Fibroblast of lung (primary cell): ENCODE measurements at regions not wholly inside any gene's neighbourhood (a gene's known extent, or its start where the extent isn't known, plus 50 kb on each side); places are given as distances from the start of the nearest gene placed in this dataset.

Experiments
- DNase-seq, 2 donors: peaks; one replicate each; pipeline versions ENCODE4 v3.0.0 to v3.0.0-alpha.2; 2010; ENCODE audit warnings: low read depth in 2 of 2
- H2AFZ ChIP-seq: 2 replicates; pipeline ENCODE4 v1.5.1; 2012; ENCODE audit warnings: low read length, control low read depth, inconsistent platforms
- H3K27ac ChIP-seq: 2 replicates; pipeline ENCODE4 v1.5.1; 2011; ENCODE audit warnings: low read length, control low read depth; ENCODE audit not compliant: insufficient read depth
- H3K27me3 ChIP-seq: 2 replicates; pipeline ENCODE4 v1.5.1; 2011; ENCODE audit warnings: mild to moderate bottlenecking, low read length; ENCODE audit not compliant: control insufficient read depth, insufficient read depth
- H3K36me3 ChIP-seq: 2 replicates; pipeline ENCODE4 v1.5.1; 2011; ENCODE audit warnings: low read length; ENCODE audit not compliant: control insufficient read depth, insufficient read depth
- H3K4me1 ChIP-seq: 2 replicates; pipeline ENCODE4 v1.5.1; 2011; ENCODE audit warnings: low read length; ENCODE audit not compliant: control insufficient read depth, insufficient read depth; ENCODE audit errors: extremely low read depth
- H3K4me2 ChIP-seq: 2 replicates; pipeline ENCODE4 v1.5.1; 2011; ENCODE audit warnings: low read length, control low read depth; ENCODE audit not compliant: insufficient read depth; ENCODE audit errors: extremely low read depth
- H3K4me3 ChIP-seq, 4 experiments: fragments of 200-600 bp in 1 of 4; sonication (generic) in 1 of 4; replicated peaks in 1 of 4; 2 replicates each; pipeline ENCODE4 v1.5.1; 2011 to 2016; ENCODE audit warnings: low read length in 4 of 4, low read depth in 3 of 4, mild to moderate bottlenecking in 3 of 4, control low read depth in 2 of 4, inconsistent platforms in 1 of 4, mixed read lengths in 1 of 4; ENCODE audit not compliant: insufficient read depth in 1 of 4; ENCODE audit errors: control extremely low read depth in 1 of 4
- H3K79me2 ChIP-seq: 2 replicates; pipeline ENCODE4 v1.5.1; 2012; ENCODE audit warnings: mild to moderate bottlenecking, low read length, inconsistent platforms; ENCODE audit not compliant: control insufficient read depth, insufficient read depth
- H3K9ac ChIP-seq: 2 replicates; pipeline ENCODE4 v1.5.1; 2011; ENCODE audit warnings: mild to moderate bottlenecking, low read length, control low read depth; ENCODE audit not compliant: insufficient read depth
- H3K9me3 ChIP-seq: 2 replicates; pipeline ENCODE4 v1.5.1; 2012; ENCODE audit warnings: low read depth, low read length; ENCODE audit not compliant: control insufficient read depth, insufficient read depth
- H4K20me1 ChIP-seq: 2 replicates; pipeline ENCODE4 v1.5.1; 2011; ENCODE audit warnings: low read length; ENCODE audit not compliant: control insufficient read depth, insufficient read depth; ENCODE audit errors: extremely low read depth
- EZH2 ChIP-seq: IDR thresholded peaks from 2 replicates; pipeline ENCODE4 v1.5.1; 2012; ENCODE audit warnings: low read length, control low read depth, mild to moderate bottlenecking; ENCODE audit errors: missing control alignments
- TF ChIP-seq, protein P1 (sequence below), 2 donors: IDR thresholded peaks in 1 of 2; conservative IDR thresholded peaks in 1 of 2; 1 replicate in 1 of 2; 2 replicates in 1 of 2; pipeline ENCODE4 v1.5.1; 2011 to 2012; ENCODE audit warnings: low read length in 2 of 2, control low read depth in 1 of 2, inconsistent platforms in 1 of 2, low read depth in 1 of 2, mild to moderate bottlenecking in 1 of 2

- Histone ChIP-seq H3K27ac (no peak overlapping the region), H2AFZ (no peak overlapping the region), H3K4me2 (no peak overlapping the region), H4K20me1 (no peaks in the 10 kb centered on the region), H3K9ac (no peak overlapping the region), H3K27me3 (no peaks in the 10 kb centered on the region), H3K4me1 (no peaks in the 10 kb centered on the region), H3K4me3 (no peak overlapping the region), H3K9me3 (no peaks in the 10 kb centered on the region), H3K36me3 (no peaks in the 10 kb centered on the region), H3K79me2 (no peaks in the 10 kb centered on the region)
- DNase-seq = no peak
- no peak for TF ChIP-seq EZH2
- TF ChIP-seq, protein P1, sequence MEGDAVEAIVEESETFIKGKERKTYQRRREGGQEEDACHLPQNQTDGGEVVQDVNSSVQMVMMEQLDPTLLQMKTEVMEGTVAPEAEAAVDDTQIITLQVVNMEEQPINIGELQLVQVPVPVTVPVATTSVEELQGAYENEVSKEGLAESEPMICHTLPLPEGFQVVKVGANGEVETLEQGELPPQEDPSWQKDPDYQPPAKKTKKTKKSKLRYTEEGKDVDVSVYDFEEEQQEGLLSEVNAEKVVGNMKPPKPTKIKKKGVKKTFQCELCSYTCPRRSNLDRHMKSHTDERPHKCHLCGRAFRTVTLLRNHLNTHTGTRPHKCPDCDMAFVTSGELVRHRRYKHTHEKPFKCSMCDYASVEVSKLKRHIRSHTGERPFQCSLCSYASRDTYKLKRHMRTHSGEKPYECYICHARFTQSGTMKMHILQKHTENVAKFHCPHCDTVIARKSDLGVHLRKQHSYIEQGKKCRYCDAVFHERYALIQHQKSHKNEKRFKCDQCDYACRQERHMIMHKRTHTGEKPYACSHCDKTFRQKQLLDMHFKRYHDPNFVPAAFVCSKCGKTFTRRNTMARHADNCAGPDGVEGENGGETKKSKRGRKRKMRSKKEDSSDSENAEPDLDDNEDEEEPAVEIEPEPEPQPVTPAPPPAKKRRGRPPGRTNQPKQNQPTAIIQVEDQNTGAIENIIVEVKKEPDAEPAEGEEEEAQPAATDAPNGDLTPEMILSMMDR (conservative IDR thresholded peaks at IDR 0.05 in 1 of 2, IDR thresholded peaks at IDR 0.05 in 1 of 2; ENCODE audit: low read depth in 1 of 2, low read length in 2 of 2) = no peak
Measured at GRCh38 chr9:84216151-84216550, 124.4 kb downstream of the SLC28A3 start.

DNA sequence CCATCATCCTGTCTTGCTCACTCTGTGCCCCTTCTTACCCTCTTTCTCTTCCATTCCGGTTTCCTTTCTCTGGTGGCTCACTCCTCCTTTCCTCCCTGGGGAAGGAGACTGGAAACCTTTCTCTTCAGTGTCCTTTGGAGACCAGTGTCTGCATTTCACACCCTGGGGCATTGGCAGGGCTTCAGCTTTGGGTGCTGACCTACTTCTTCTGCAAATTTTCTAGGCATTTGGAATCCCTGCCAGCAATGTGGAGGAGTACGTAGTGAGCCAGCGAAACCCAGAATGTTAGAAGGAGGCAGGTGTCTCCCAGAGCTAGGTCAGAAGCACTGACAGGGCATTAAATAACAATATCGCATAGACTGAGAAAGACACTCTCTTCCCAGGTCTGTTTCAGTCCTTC is 122.2 kb downstream of the SLC28A3 start:
- Histone ChIP-seq H3K36me3 (no peaks in the 10 kb centered on the region), H3K79me2 (no peaks in the 10 kb centered on the region), H3K4me2 (no peak overlapping the region), H3K27me3 (no peaks in the 10 kb centered on the region), H3K9me3 (no peaks in the 10 kb centered on the region), H3K4me3 (no peak overlapping the region), H2AFZ (no peak overlapping the region), H3K9ac (no peak overlapping the region), H4K20me1 (no peaks in the 10 kb centered on the region), H3K27ac (no peak overlapping the region), H3K4me1 (no peaks in the 10 kb centered on the region)
- DNase-seq = no peak
- no peak for TF ChIP-seq EZH2
- TF ChIP-seq, protein P1 (conservative IDR thresholded peaks at IDR 0.05 in 1 of 2, IDR thresholded peaks at IDR 0.05 in 1 of 2; ENCODE audit: low read depth in 1 of 2, low read length in 2 of 2) = no peak

DNA sequence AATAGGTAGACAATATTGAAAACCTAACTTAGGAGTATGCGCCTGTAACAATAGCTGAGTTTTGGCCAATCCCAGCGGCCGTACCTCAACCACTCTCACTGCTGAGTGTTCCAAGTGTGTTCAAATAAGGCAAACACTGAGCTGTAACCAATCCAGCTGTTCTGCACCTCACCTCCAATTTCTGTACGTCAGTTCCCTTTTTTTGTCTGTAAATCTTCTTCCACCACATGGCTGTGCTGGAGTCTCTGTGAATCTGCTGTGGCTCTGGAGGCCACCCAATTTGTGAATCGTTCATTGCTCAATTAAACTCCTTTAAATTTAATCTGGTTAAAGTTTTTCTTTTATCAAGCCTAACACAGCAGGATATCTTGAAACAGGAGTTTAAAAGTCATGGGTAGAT is 116.3 kb downstream of the SLC28A3 start:
- Histone ChIP-seq H3K36me3 (no peaks in the 10 kb centered on the region), H3K27me3 (no peaks in the 10 kb centered on the region), H3K4me2 (no peak overlapping the region), H3K79me2 (no peaks in the 10 kb centered on the region), H3K4me1 (no peaks in the 10 kb centered on the region), H3K27ac (no peak overlapping the region), H4K20me1 (no peaks in the 10 kb centered on the region), H2AFZ (no peak overlapping the region), H3K9ac (no peak overlapping the region), H3K4me3 (no peak overlapping the region), H3K9me3 (no peaks in the 10 kb centered on the region)
- no peak for DNase-seq
- TF ChIP-seq EZH2 = no peak
- TF ChIP-seq, protein P1 (conservative IDR thresholded peaks at IDR 0.05 in 1 of 2, IDR thresholded peaks at IDR 0.05 in 1 of 2; ENCODE audit: low read depth in 1 of 2, low read length in 2 of 2) = no peak
